SK-N-SH (cell line): ENCODE measurements at regions not wholly inside any gene's neighbourhood (a gene's known extent, or its start where the extent isn't known, plus 50 kb on each side); places are given as distances from the start of the nearest gene placed in this dataset.

ENCODE experiments used
- CTCF ChIP-seq: fragments of 200-600 bp; sonication (generic); IDR thresholded peaks from 2 replicates; pipeline ENCODE4 v1.6.1; 2017; ENCODE audit warnings: antibody characterized with exemption, mild to moderate bottlenecking, moderate library complexity
- ELF1 ChIP-seq: IDR thresholded peaks from 2 replicates; pipeline ENCODE4 v1.4.0; 2012
- EZH2phosphoT487 ChIP-seq: fragments of 200-600 bp; sonication (generic); IDR thresholded peaks from 2 replicates; pipeline ENCODE4 v1.6.1; 2017; ENCODE audit warnings: low read depth, mixed run types, mild to moderate bottlenecking, antibody characterized with exemption, moderate library complexity, borderline replicate concordance
- FOXM1 ChIP-seq: IDR thresholded peaks from 2 replicates; pipeline ENCODE4 v1.4.0; 2012; ENCODE audit warnings: low read depth, mild to moderate bottlenecking
- JUND ChIP-seq: IDR thresholded peaks from 2 replicates; pipeline ENCODE4 v1.4.0; 2012
- MAX ChIP-seq: IDR thresholded peaks from 2 replicates; pipeline ENCODE4 v1.4.0; 2012; ENCODE audit warnings: low read depth
- NRF1 ChIP-seq: IDR thresholded peaks from 2 replicates; pipeline ENCODE4 v1.6.1; 2012; ENCODE audit warnings: low read depth, mild to moderate bottlenecking, low read length
- POLR2AphosphoS5 ChIP-seq: IDR thresholded peaks from 2 replicates; pipeline ENCODE4 v1.6.1; 2012; ENCODE audit warnings: low read depth, low read length
- RAD21 ChIP-seq: IDR thresholded peaks from 2 replicates; pipeline ENCODE4 v1.6.1; 2012; ENCODE audit warnings: mild to moderate bottlenecking, low read length
- REST ChIP-seq: IDR thresholded peaks from 2 replicates; pipeline ENCODE4 v1.6.1; 2012; ENCODE audit warnings: mild to moderate bottlenecking, low read depth, low read length, moderate library complexity
- RFX5 ChIP-seq: IDR thresholded peaks from 2 replicates; pipeline ENCODE4 v1.6.1; 2012; ENCODE audit warnings: mild to moderate bottlenecking, improper control_type of control experiment, low read length
- USF1 ChIP-seq: IDR thresholded peaks from 2 replicates; pipeline ENCODE4 v1.4.0; 2012; ENCODE audit warnings: low read depth, borderline replicate concordance
- YY1 ChIP-seq: IDR thresholded peaks from 2 replicates; pipeline ENCODE4 v1.4.0; 2012; ENCODE audit warnings: low read depth, mild to moderate bottlenecking

- no peak for TF ChIP-seq CTCF
- TF ChIP-seq RAD21 = no peak; the same call in 1 of the 2 replicates
- no peak for TF ChIP-seq FOXM1
- peak; percentile 54; the same call in 1 of the 2 replicates for TF ChIP-seq POLR2AphosphoS5
- no peak for TF ChIP-seq REST
- no peak for TF ChIP-seq YY1
- TF ChIP-seq ELF1 = no peak
- no peak for TF ChIP-seq RFX5
- peak; percentile 13; the same call in 1 of the 2 replicates for TF ChIP-seq JUND
- no peak for TF ChIP-seq EZH2phosphoT487
- no peak for TF ChIP-seq USF1
- TF ChIP-seq MAX = peak; percentile 33; the same call in 1 of the 2 replicates
- TF ChIP-seq NRF1 = no peak
These were observed 295.3 kb downstream of the SOX9 start for GRCh38 chr17:72416054-72416675.
